Memory B cell (primary cell): ENCODE measurements at regions not wholly inside any gene's neighbourhood (a gene's known extent, or its start where the extent isn't known, plus 50 kb on each side); places are given as distances from the start of the nearest gene placed in this dataset.

ENCODE experiments used
- ATAC-seq: fragments of 150-1000 bp; cut with Tn5 transposase; 2 replicates; pipeline ENCODE4 v1.10.0; 2021; ENCODE audit warnings: low read depth, mild to moderate bottlenecking, moderate library complexity
- DNase-seq, 2 donors: peaks; one replicate each; pipeline ENCODE4 v3.0.0; 2022; ENCODE audit warnings: low spot score in 2 of 2
- H3K27ac Mint-ChIP-seq: one replicate; pipeline ENCODE4 v1.8.0; 2022; ENCODE audit warnings: mild to moderate bottlenecking, moderate library complexity, mixed read lengths
- H3K27me3 Mint-ChIP-seq: one replicate; pipeline ENCODE4 v1.8.0; 2022; ENCODE audit warnings: mixed read lengths
- H3K36me3 Mint-ChIP-seq: one replicate; pipeline ENCODE4 v1.8.0; 2022; ENCODE audit warnings: mild to moderate bottlenecking, mixed read lengths
- H3K4me1 Mint-ChIP-seq: one replicate; pipeline ENCODE4 v1.8.0; 2022; ENCODE audit warnings: mixed read lengths
- H3K4me3 Mint-ChIP-seq: one replicate; pipeline ENCODE4 v1.8.0; 2022; ENCODE audit warnings: mild to moderate bottlenecking, moderate library complexity, mixed read lengths
- H3K9me3 Mint-ChIP-seq: one replicate; pipeline ENCODE4 v1.8.0; 2022; ENCODE audit warnings: mixed read lengths

- ATAC-seq (no peak), DNase-seq (no peak)
- Mint-ChIP-seq H3K9me3 (no peaks in the 10 kb centered on the region), H3K27ac (no peak overlapping the region), H3K27me3 (no peaks in the 10 kb centered on the region), H3K4me3 (no peak overlapping the region), H3K36me3 (no peaks in the 10 kb centered on the region), H3K4me1 (no peaks in the 10 kb centered on the region)
These were observed 199.0 kb upstream of the ADAMTS16 start for GRCh38 chr5:4941161-4941560.

- Mint-ChIP-seq H3K4me3 (no peak overlapping the region), H3K4me1 (no peaks in the 10 kb centered on the region), H3K27ac (no peak overlapping the region), H3K27me3 (no peaks in the 10 kb centered on the region), H3K36me3 (no peaks in the 10 kb centered on the region), H3K9me3 (no peaks in the 10 kb centered on the region)
- no peak for DNase-seq
- ATAC-seq: no peak
These were observed 197.9 kb upstream of the ADAMTS16 start for GRCh38 chr5:4941957-4942830.

GRCh38 chr5:4942831-4943178 lies 197.3 kb upstream of the ADAMTS16 start:
- ATAC-seq (no peak), DNase-seq (no peak)
- Mint-ChIP-seq H3K27me3 (no peaks in the 10 kb centered on the region), H3K36me3 (no peaks in the 10 kb centered on the region), H3K4me3 (no peak overlapping the region), H3K4me1 (no peaks in the 10 kb centered on the region), H3K27ac (no peak overlapping the region), H3K9me3 (no peaks in the 10 kb centered on the region)

GRCh38 chr5:4945296-4945695 lies 194.8 kb upstream of the ADAMTS16 start:
- Mint-ChIP-seq H3K36me3 (no peaks in the 10 kb centered on the region), H3K4me1 (no peaks in the 10 kb centered on the region), H3K4me3 (no peak overlapping the region), H3K27ac (no peak overlapping the region), H3K9me3 (no peaks in the 10 kb centered on the region), H3K27me3 (no peaks in the 10 kb centered on the region)
- ATAC-seq: no peak
- DNase-seq: no peak

- no peak for ATAC-seq
- Mint-ChIP-seq H3K9me3 (no peaks in the 10 kb centered on the region), H3K36me3 (no peaks in the 10 kb centered on the region), H3K27ac (no peak overlapping the region), H3K4me1 (no peaks in the 10 kb centered on the region), H3K27me3 (no peaks in the 10 kb centered on the region), H3K4me3 (no peak overlapping the region)
- no peak for DNase-seq
These were observed 193.0 kb upstream of the ADAMTS16 start for GRCh38 chr5:4947106-4947505.

GRCh38 chr5:4947893-4948536 lies 192.1 kb upstream of the ADAMTS16 start:
- no peak overlapping the region for H3K27ac Mint-ChIP-seq
- H3K4me1 Mint-ChIP-seq: no peaks in the 10 kb centered on the region
- H3K36me3 Mint-ChIP-seq: no peaks in the 10 kb centered on the region
- DNase-seq: no peak
- H3K4me3 Mint-ChIP-seq: no peak overlapping the region
- ATAC-seq: no peak
- no peaks in the 10 kb centered on the region for H3K9me3 Mint-ChIP-seq
- no peaks in the 10 kb centered on the region for H3K27me3 Mint-ChIP-seq

- Mint-ChIP-seq H3K27me3 (no peaks in the 10 kb centered on the region), H3K27ac (no peak overlapping the region), H3K4me1 (no peaks in the 10 kb centered on the region), H3K36me3 (no peaks in the 10 kb centered on the region), H3K4me3 (no peak overlapping the region), H3K9me3 (no peaks in the 10 kb centered on the region)
- ATAC-seq (no peak), DNase-seq (no peak)
These were observed 191.0 kb upstream of the ADAMTS16 start for GRCh38 chr5:4949108-4949507.

GRCh38 chr5:4953576-4953975 lies 186.6 kb upstream of the ADAMTS16 start:
- Mint-ChIP-seq H3K4me1 (no peaks in the 10 kb centered on the region), H3K27ac (no peak overlapping the region), H3K9me3 (peaks cover 6% of the 10 kb centered on the region), H3K4me3 (no peak overlapping the region), H3K27me3 (peaks cover 4% of the 10 kb centered on the region), H3K36me3 (no peaks in the 10 kb centered on the region)
- DNase-seq (no peak), ATAC-seq (no peak)

GRCh38 chr5:4954048-4954447 lies 186.1 kb upstream of the ADAMTS16 start:
- DNase-seq (no peak), ATAC-seq (no peak)
- Mint-ChIP-seq H3K4me1 (no peaks in the 10 kb centered on the region), H3K36me3 (no peaks in the 10 kb centered on the region), H3K27me3 (peaks cover 4% of the 10 kb centered on the region), H3K9me3 (peaks cover 6% of the 10 kb centered on the region), H3K4me3 (no peak overlapping the region), H3K27ac (no peak overlapping the region)

- H3K4me3 Mint-ChIP-seq: no peak overlapping the region
- no peaks in the 10 kb centered on the region for H3K36me3 Mint-ChIP-seq
- H3K4me1 Mint-ChIP-seq: no peaks in the 10 kb centered on the region
- no peak overlapping the region for H3K27ac Mint-ChIP-seq
- DNase-seq (no peak), ATAC-seq (no peak)
- H3K9me3 Mint-ChIP-seq: peaks cover 1% of the 10 kb centered on the region
- H3K27me3 Mint-ChIP-seq: no peaks in the 10 kb centered on the region
These were observed 176.9 kb upstream of the ADAMTS16 start for GRCh38 chr5:4963265-4963664.

- DNase-seq: no peak
- H3K4me3 Mint-ChIP-seq: no peak overlapping the region
- H3K27ac Mint-ChIP-seq: no peak overlapping the region
- H3K9me3 Mint-ChIP-seq: peaks cover 9% of the 10 kb centered on the region
- no peaks in the 10 kb centered on the region for H3K27me3 Mint-ChIP-seq
- no peaks in the 10 kb centered on the region for H3K4me1 Mint-ChIP-seq
- no peak for ATAC-seq
- H3K36me3 Mint-ChIP-seq: no peaks in the 10 kb centered on the region
These were observed 170.8 kb upstream of the ADAMTS16 start for GRCh38 chr5:4969351-4969750.

- Mint-ChIP-seq H3K4me1 (no peaks in the 10 kb centered on the region), H3K27me3 (no peaks in the 10 kb centered on the region), H3K4me3 (no peak overlapping the region), H3K9me3 (peaks cover 9% of the 10 kb centered on the region), H3K36me3 (no peaks in the 10 kb centered on the region), H3K27ac (no peak overlapping the region)
- no peak for ATAC-seq
- no peak for DNase-seq
These were observed 170.0 kb upstream of the ADAMTS16 start for GRCh38 chr5:4970171-4970570.

GRCh38 chr5:4976902-4977301 lies 163.2 kb upstream of the ADAMTS16 start:
- H3K27ac Mint-ChIP-seq: no peak overlapping the region
- DNase-seq (no peak), ATAC-seq (no peak)
- H3K4me1 Mint-ChIP-seq: no peaks in the 10 kb centered on the region
- H3K9me3 Mint-ChIP-seq: peaks cover 1% of the 10 kb centered on the region
- no peak overlapping the region for H3K4me3 Mint-ChIP-seq
- no peaks in the 10 kb centered on the region for H3K27me3 Mint-ChIP-seq
- no peaks in the 10 kb centered on the region for H3K36me3 Mint-ChIP-seq

GRCh38 chr5:4977416-4978110 lies 162.6 kb upstream of the ADAMTS16 start:
- ATAC-seq (no peak), DNase-seq (no peak)
- no peaks in the 10 kb centered on the region for H3K4me1 Mint-ChIP-seq
- peaks cover 1% of the 10 kb centered on the region for H3K9me3 Mint-ChIP-seq
- H3K36me3 Mint-ChIP-seq: no peaks in the 10 kb centered on the region
- no peaks in the 10 kb centered on the region for H3K27me3 Mint-ChIP-seq
- H3K27ac Mint-ChIP-seq: no peak overlapping the region
- H3K4me3 Mint-ChIP-seq: no peak overlapping the region
